Panc1 (cell line): ENCODE measurements at regions not wholly inside any gene's neighbourhood (a gene's known extent, or its start where the extent isn't known, plus 50 kb on each side); places are given as distances from the start of the nearest gene placed in this dataset.
"Not testable (repeated sequence)": the region's sequence is repeated elsewhere in the genome, so short reads cannot be mapped to it uniquely, and the experiment has no call there.

Experiments used
- POLR2AphosphoS5 ChIP-seq: IDR thresholded peaks from 2 replicates; pipeline ENCODE4 v1.6.1; 2012; ENCODE audit warnings: mild to moderate bottlenecking, low read depth, low read length, moderate library complexity
- SIN3A ChIP-seq: IDR thresholded peaks from 2 replicates; pipeline ENCODE4 v1.6.1; 2012; ENCODE audit warnings: low read depth, mild to moderate bottlenecking, low read length, moderate library complexity, borderline replicate concordance; ENCODE audit not compliant: insufficient read depth
- TCF7L2 ChIP-seq: IDR thresholded peaks from 2 replicates; pipeline ENCODE4 v1.6.1; 2011; ENCODE audit warnings: mild to moderate bottlenecking, low read depth, low read length, inconsistent platforms
- TF ChIP-seq, protein P1 (sequence below), 2 experiments: IDR thresholded peaks; 2 replicates each; pipeline ENCODE4 v1.6.1; 2011 to 2012; ENCODE audit warnings: low read depth in 2 of 2, control low read depth in 1 of 2, low read length in 1 of 2, mild to moderate bottlenecking in 1 of 2, moderate library complexity in 1 of 2; ENCODE audit not compliant: insufficient read depth in 1 of 2
- TF ChIP-seq, protein P2 (sequence below): fragments of 450-650 bp; IDR thresholded peaks from 2 replicates; pipeline ENCODE4 v1.5.1; 2017; ENCODE audit warnings: mild to moderate bottlenecking

DNA sequence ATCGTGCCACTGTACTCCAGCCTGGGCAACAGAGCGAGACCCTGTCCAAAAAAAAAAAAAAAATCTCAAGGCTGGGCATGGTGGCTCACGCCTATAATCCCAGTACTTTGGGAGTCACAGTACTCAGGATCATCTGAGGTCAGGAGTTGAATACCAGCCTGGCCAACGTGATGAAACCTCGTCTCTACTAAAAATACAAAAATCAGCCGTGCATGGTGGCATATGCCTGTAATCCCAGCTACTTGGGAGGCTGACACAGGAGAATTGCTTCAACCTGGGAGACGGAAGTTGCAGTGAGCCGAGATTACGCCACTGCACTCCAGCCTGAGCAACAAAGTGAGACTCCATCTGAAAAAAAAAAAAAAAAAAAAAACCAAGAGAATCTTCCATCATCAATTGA lies 165.1 kb upstream of the EEA1 start:
- TF ChIP-seq, protein P1, sequence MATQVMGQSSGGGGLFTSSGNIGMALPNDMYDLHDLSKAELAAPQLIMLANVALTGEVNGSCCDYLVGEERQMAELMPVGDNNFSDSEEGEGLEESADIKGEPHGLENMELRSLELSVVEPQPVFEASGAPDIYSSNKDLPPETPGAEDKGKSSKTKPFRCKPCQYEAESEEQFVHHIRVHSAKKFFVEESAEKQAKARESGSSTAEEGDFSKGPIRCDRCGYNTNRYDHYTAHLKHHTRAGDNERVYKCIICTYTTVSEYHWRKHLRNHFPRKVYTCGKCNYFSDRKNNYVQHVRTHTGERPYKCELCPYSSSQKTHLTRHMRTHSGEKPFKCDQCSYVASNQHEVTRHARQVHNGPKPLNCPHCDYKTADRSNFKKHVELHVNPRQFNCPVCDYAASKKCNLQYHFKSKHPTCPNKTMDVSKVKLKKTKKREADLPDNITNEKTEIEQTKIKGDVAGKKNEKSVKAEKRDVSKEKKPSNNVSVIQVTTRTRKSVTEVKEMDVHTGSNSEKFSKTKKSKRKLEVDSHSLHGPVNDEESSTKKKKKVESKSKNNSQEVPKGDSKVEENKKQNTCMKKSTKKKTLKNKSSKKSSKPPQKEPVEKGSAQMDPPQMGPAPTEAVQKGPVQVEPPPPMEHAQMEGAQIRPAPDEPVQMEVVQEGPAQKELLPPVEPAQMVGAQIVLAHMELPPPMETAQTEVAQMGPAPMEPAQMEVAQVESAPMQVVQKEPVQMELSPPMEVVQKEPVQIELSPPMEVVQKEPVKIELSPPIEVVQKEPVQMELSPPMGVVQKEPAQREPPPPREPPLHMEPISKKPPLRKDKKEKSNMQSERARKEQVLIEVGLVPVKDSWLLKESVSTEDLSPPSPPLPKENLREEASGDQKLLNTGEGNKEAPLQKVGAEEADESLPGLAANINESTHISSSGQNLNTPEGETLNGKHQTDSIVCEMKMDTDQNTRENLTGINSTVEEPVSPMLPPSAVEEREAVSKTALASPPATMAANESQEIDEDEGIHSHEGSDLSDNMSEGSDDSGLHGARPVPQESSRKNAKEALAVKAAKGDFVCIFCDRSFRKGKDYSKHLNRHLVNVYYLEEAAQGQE (IDR thresholded peaks at IDR 0.05; ENCODE audit: insufficient read depth in 1 of 2, low read depth in 2 of 2, low read length in 1 of 2), result not testable (repeated sequence)
- TF ChIP-seq, protein P2, sequence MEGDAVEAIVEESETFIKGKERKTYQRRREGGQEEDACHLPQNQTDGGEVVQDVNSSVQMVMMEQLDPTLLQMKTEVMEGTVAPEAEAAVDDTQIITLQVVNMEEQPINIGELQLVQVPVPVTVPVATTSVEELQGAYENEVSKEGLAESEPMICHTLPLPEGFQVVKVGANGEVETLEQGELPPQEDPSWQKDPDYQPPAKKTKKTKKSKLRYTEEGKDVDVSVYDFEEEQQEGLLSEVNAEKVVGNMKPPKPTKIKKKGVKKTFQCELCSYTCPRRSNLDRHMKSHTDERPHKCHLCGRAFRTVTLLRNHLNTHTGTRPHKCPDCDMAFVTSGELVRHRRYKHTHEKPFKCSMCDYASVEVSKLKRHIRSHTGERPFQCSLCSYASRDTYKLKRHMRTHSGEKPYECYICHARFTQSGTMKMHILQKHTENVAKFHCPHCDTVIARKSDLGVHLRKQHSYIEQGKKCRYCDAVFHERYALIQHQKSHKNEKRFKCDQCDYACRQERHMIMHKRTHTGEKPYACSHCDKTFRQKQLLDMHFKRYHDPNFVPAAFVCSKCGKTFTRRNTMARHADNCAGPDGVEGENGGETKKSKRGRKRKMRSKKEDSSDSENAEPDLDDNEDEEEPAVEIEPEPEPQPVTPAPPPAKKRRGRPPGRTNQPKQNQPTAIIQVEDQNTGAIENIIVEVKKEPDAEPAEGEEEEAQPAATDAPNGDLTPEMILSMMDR, result not testable (repeated sequence)
- not testable (repeated sequence) for TF ChIP-seq TCF7L2, POLR2AphosphoS5, SIN3A
